Aorta (tissue), 5 donors: ENCODE measurements at regions not wholly inside any gene's neighbourhood (a gene's known extent, or its start where the extent isn't known, plus 50 kb on each side); places are given as distances from the start of the nearest gene placed in this dataset.
A peak's percentile ranks its signal among the peaks of the same experiment; 100 is the strongest.

Experiments used
- ATAC-seq: fragments of 200-7000 bp; cut with Tn5 transposase; one replicate; pipeline ENCODE4 v1.9.1; 2022; ENCODE audit warnings: moderate library complexity; ENCODE audit not compliant: low FRiP score
- DNase-seq, 2 donors: peaks; one replicate each; pipeline ENCODE4 v3.0.0-alpha.2; 2020
- H3K27ac ChIP-seq, 2 donors: one replicate each; pipeline ENCODE4 v1.5.1; 2013; ENCODE audit warnings: low read length in 2 of 2, mild to moderate bottlenecking in 2 of 2, moderate library complexity in 2 of 2, control low read depth in 1 of 2, inconsistent platforms in 1 of 2, low read depth in 1 of 2
- H3K27me3 ChIP-seq, 2 donors: one replicate each; pipeline ENCODE4 v1.6.1; 2013; ENCODE audit warnings: control low read depth in 1 of 2, low read length in 1 of 2, mild to moderate bottlenecking in 1 of 2, moderate library complexity in 1 of 2; ENCODE audit not compliant: insufficient read depth in 2 of 2, control insufficient read depth in 1 of 2
- H3K36me3 ChIP-seq, 2 donors: one replicate each; pipeline ENCODE4 v1.6.1; 2013; ENCODE audit warnings: control low read depth in 1 of 2, low read length in 1 of 2, mild to moderate bottlenecking in 1 of 2; ENCODE audit not compliant: insufficient read depth in 2 of 2, control insufficient read depth in 1 of 2
- H3K4me1 ChIP-seq, 2 donors: one replicate each; pipeline ENCODE4 v1.6.1; 2013; ENCODE audit warnings: low read length in 2 of 2, control low read depth in 1 of 2, mild to moderate bottlenecking in 1 of 2, moderate library complexity in 1 of 2; ENCODE audit not compliant: insufficient read depth in 2 of 2, control insufficient read depth in 1 of 2
- H3K4me3 ChIP-seq, 2 donors: one replicate each; pipeline ENCODE4 v1.5.1; 2013; ENCODE audit warnings: low read length in 2 of 2, control low read depth in 1 of 2, mild to moderate bottlenecking in 1 of 2
- H3K9me3 ChIP-seq: one replicate; pipeline ENCODE4 v1.6.1; 2013; ENCODE audit warnings: mild to moderate bottlenecking, low read length; ENCODE audit not compliant: control insufficient read depth
- WGBS, 2 donors: extraction: QIAGEN DNeasy Blood & Tissue Kit; methylation state at CpG; one replicate each; pipeline ENCODE4 v1.1.7; 2013; 5-methylcytosine and 5-hydroxymethylcytosine counted together
- intact Hi-C, 2 donors: fragments of 100-400 bp; cut with DNase I; formaldehyde crosslinking; loops; one replicate each; pipeline versions ENCODE4 v1.14.2 to v1.15.0; 2022
- donor health status: healthy with polysubstance abuse.
- donor health status: Bipolar disorder and iron deficiency.
- donor health status: DM: no; HTN: no; CAD: no.
- donor health status: DM: no; HTN: no; CAD: no.
- donor health status: DM: yes; HTN: yes; CAD: no.

DNA sequence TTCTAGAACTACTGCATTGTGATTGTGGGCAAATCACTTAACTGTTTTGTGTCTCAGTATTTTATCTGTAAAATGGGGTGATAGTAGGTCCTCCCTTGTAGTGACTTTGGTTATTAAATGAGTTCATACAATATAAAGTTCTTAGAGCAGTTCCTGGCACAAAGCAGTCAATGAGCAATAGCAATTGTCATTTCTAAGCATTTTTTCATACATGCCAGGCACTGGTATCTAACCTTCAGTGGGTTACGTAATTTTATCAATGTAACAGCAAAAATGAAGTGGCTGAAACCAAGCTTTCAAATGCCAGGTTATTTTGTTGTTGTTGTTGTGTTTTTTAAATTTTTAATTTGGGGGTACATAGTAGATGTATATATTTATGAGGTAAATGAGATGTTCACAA is 401.9 kb downstream of the MEIS1 start:
- WGBS, 2 donors = 76 to 79% methylated on average over 1 of the region's 1 CpG
- Histone ChIP-seq H3K27ac (no peak overlapping the region), H3K4me3 (no peak overlapping the region), H3K9me3 (no peaks in the 10 kb centered on the region), H3K27me3 (no peaks in the 10 kb centered on the region), H3K36me3 (no peaks in the 10 kb centered on the region), H3K4me1 (peaks cover 2 to 4% of the 10 kb centered on the region in 2 donors)
- intact Hi-C loops = loop anchor here in 1 of 2 donors (10.0 kb wide), 1 partner anchor 532 kb away; no protein-coding TSS in a partner anchor
- ATAC-seq = no peak
- DNase-seq = no peak

DNA sequence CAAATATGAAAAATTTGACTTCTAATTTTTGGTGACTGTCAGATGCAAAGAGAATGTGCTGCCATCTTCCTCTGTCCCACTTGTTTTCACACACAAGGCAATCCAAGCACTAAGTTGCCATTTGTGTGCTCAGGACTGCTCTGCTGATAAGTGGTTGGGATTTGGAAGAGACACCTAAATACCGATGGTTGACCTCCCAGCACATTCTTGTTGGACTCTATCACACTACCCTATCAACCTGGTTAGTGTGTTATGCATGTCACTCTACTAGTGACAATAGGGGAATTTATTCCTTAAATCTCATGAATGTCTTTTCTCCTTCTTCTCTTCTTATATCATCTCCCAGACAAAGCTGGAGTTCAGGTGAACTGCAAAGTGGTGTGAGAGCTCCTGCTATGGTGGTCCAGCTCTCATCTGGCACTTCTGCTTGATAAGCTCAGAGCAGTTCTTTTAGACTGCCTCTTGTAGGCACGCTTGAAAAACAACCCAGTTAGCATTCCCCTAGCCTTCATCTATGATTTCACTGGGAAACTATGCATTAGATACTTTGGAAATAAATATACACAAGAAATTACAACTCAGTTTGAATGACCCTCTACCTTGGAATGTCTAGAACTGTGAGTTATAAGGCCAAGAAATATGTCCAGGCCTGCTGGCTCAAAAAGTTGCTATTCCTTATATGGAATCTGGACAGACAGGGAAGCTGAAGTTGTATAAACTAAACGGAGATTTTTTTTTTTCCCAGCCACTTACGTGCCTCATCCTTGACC is 404.8 kb downstream of the MEIS1 start:
- H3K9me3 ChIP-seq = no peaks in the 10 kb centered on the region
- ATAC-seq (peak; percentile 54), DNase-seq (no peak)
- no peaks in the 10 kb centered on the region for H3K36me3 ChIP-seq
- H3K4me3 ChIP-seq = no peak overlapping the region
- WGBS, 2 donors = 6 to 12% methylated on average over 4 of the region's 4 CpGs
- H3K27ac ChIP-seq = peak overlapping the region; percentile 83 to 90
- H3K27me3 ChIP-seq = no peaks in the 10 kb centered on the region
- intact Hi-C loops = loop anchor here (10.0 kb wide), 5 partner anchors 255 to 1005 kb away; partner anchors contain the start of gene MEIS1 (in 1 of the 2)
- peaks cover 0 to 2% of the 10 kb centered on the region in 2 donors for H3K4me1 ChIP-seq

DNA sequence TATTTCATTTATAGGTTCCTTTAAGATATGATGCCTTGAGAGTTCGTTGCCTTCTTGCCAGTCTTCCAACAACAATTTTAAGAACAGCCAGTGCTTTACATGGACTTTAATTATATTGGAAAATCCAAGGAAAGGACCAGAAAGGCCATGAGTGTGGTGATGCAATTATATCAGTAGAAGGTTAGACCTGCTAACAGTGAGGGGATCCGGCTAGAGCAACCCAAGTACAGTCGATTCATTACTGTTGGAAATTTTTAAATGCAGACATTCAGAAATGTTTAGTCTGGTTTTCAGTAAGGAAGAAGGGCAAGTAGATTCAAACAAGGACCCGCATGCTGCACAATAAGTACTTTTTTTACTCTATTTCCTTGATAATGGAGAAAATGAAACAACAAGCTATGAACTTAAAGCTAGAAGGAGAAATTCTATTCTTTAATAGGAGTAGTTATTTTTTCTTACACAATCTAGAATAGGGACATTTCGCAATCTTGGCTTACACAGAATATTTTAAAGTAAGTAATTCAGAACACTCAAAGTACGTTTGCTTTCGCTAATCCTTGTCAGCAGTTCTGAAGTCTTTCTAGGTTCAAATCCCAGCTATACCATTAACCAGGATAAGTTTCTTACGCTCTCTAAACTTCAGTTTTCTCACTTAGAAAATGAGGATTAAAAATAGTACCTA is 405.5 kb downstream of the MEIS1 start:
- Histone ChIP-seq H3K27ac (peak overlapping the region; percentile 67 to 90), H3K4me1 (peaks cover 0 to 2% of the 10 kb centered on the region in 2 donors), H3K9me3 (no peaks in the 10 kb centered on the region), H3K4me3 (peak overlapping the region in 1 of 2 donors; percentile 8), H3K27me3 (no peaks in the 10 kb centered on the region), H3K36me3 (no peaks in the 10 kb centered on the region)
- ATAC-seq (no peak), DNase-seq (no peak)
- intact Hi-C loops = loop anchor here (10.0 kb wide), 4 partner anchors 256 to 1004 kb away; partner anchors contain the start of gene MEIS1 (in 1 of the 2)
- 22% methylated on average over 8 of the region's 8 CpGs for WGBS, 2 donors

DNA sequence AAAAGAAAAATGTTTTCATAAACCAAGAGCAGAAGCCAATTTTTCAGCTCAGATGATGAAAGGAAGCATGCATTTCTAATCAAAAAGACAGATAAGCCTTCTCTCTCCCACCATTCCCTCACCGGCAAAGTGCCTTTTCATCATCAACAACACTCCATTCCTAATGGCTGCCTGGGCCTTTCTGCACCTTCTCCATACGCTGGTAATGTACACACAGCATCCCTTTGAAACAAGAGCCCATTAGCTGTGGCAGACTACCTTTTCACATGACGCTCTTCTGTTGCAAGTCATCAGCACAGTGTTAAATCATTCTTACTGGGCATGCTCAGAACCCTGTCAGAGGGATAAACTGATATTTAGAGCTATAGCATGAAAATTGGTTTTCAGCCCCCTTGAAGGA is 408.9 kb downstream of the MEIS1 start:
- intact Hi-C loops = loop anchor here (10.0 kb wide), 4 partner anchors 259 to 1001 kb away; partner anchors contain the start of gene MEIS1 (in 1 of the 2)
- DNase-seq = no peak

DNA sequence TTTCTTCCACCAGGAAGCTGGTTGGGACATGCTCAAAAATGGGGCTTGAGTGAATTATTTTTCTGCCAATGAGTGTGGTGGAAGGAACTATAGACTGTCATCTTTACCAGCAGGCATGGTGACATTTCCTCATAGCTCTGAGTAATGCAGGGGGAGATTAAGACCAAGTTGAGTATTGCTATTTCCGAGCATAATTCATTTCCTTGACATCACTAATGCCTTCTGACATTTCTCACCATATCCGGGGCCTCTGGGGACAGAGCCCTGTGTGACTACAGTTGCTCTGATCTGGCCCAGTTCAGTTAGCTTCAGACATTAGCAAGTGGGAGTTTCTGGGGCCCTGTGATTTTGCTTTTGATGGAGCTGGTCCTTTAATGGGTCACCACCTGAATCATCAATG is 410.4 kb downstream of the MEIS1 start:
- intact Hi-C loops = loop anchor here (10.0 kb wide), 4 partner anchors 261 to 999 kb away; partner anchors contain the start of gene MEIS1 (in 1 of the 2)
- WGBS, 2 donors = 6 to 11% methylated on average over 2 of the region's 2 CpGs
- Histone ChIP-seq H3K27me3 (no peaks in the 10 kb centered on the region), H3K4me3 (no peak overlapping the region), H3K27ac (peak overlapping the region in 1 of 2 donors; percentile 31), H3K4me1 (peaks cover 0 to 2% of the 10 kb centered on the region in 2 donors), H3K36me3 (no peaks in the 10 kb centered on the region), H3K9me3 (no peaks in the 10 kb centered on the region)
- no peak for ATAC-seq
- DNase-seq = peak in 1 of 2 donors; percentile 61

More for the DNA sequence above, 408.9 kb downstream of the MEIS1 start:
- peaks cover 0 to 2% of the 10 kb centered on the region in 2 donors for H3K4me1 ChIP-seq
- H3K4me3 ChIP-seq = no peak overlapping the region
- no peak for ATAC-seq
- H3K36me3 ChIP-seq = no peaks in the 10 kb centered on the region
- H3K9me3 ChIP-seq = no peaks in the 10 kb centered on the region
- H3K27ac ChIP-seq = no peak overlapping the region
- H3K27me3 ChIP-seq = no peaks in the 10 kb centered on the region
- WGBS, 2 donors = 82 to 89% methylated on average over 3 of the region's 3 CpGs

DNA sequence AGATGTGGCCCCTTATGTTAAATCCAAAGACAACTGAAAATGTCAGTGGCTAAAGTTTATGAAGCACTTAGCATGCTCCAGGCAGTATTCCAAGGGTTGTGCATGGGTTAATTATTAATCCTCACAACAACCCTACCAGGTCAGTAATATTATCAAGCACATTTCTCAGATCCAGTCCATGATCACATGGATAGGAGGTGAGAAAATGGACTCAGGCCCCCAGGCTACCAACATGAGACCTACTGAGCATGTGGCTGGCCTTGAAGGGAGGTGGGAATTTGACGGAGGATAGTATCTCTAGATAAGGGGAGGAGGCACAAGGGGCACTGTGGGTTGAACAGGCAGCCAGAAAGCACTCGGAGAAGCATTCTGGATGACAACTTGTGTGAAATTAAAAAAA is 412.0 kb downstream of the MEIS1 start:
- Histone ChIP-seq H3K4me1 (no peaks in the 10 kb centered on the region), H3K36me3 (no peaks in the 10 kb centered on the region), H3K27ac (no peak overlapping the region), H3K9me3 (no peaks in the 10 kb centered on the region), H3K27me3 (no peaks in the 10 kb centered on the region), H3K4me3 (no peak overlapping the region)
- no peak for ATAC-seq
- intact Hi-C loops = loop anchor here (10.0 kb wide), 4 partner anchors 262 to 998 kb away; partner anchors contain the start of gene MEIS1 (in 1 of the 2)
- DNase-seq = no peak
- 89 to 97% methylated on average over 2 of the region's 2 CpGs for WGBS, 2 donors

DNA sequence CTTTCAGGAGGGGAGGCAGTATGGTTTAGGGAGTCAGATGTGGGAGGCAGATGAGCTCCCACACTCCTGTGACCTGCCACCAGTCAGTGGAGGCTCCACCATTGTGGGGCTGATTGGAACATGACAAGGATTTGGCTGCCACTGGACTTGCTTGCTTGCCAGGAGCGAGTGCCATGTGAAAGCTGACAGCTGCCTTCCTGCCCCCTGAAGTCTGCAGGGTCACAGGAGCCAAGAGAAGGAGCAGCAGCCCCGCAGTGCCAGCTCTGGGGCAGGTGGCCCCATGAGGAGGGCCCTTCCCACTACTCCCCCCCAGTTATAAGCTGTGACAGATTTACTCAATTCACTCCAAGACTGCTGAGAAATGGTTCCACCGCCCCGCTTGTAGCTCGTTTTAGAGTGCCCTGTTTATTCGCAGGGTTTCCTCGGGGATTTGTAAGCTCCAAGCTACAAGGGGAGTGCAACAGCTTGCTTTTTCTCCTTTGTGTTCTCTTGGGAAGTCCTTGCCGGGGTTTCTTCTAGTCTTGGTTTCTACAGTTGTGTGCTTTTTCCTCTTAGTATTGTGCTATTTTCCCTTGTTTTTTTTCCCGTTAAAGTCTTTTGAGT is 414.3 kb downstream of the MEIS1 start:
- intact Hi-C loops = loop anchor here (10.0 kb wide), 4 partner anchors 264 to 996 kb away; partner anchors contain the start of gene MEIS1 (in 1 of the 2)
- 7 to 14% methylated on average over 9 of the region's 9 CpGs for WGBS, 2 donors

DNA sequence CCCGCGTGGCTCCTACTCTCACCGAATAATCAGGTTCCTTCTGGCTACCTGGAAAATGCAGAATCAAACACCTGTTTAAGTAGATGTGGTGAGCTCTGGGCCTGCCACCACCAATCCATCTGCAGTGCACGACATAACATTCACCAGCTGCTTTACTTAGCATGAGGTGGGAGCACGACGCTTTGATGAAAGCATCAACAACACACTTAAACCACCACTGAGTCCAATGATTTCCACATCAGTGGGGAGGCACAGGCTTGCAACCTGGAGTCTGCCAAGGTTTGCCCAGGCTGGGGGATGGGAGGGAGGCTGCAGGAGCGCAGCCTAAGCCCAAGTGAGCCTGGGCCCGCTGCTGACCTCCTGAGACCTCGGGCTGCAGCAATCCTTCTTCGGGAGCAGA is 415.5 kb downstream of the MEIS1 start:
- Histone ChIP-seq H3K36me3 (no peaks in the 10 kb centered on the region), H3K4me1 (no peaks in the 10 kb centered on the region), H3K27ac (no peak overlapping the region), H3K4me3 (no peak overlapping the region), H3K9me3 (no peaks in the 10 kb centered on the region), H3K27me3 (no peaks in the 10 kb centered on the region)
- intact Hi-C loops = no loop called here
- WGBS, 2 donors = 85 to 87% methylated on average over 10 of the region's 10 CpGs
- no peak for ATAC-seq
- DNase-seq = no peak

More for the DNA sequence above, 414.3 kb downstream of the MEIS1 start:
- no peak for ATAC-seq
- Histone ChIP-seq H3K27ac (no peak overlapping the region), H3K27me3 (no peaks in the 10 kb centered on the region), H3K4me1 (no peaks in the 10 kb centered on the region), H3K9me3 (no peaks in the 10 kb centered on the region), H3K4me3 (no peak overlapping the region), H3K36me3 (no peaks in the 10 kb centered on the region)
- no peak for DNase-seq
